Stimulated activated CD8-positive, alpha-beta memory T cell treated with anti-CD3 and anti-CD28 coated beads, Interleukin-7, amount 100 ng/mL, for 24 hours (primary cell): ENCODE measurements at regions not wholly inside any gene's neighbourhood (a gene's known extent, or its start where the extent isn't known, plus 50 kb on each side); places are given as distances from the start of the nearest gene placed in this dataset.
"Not testable (repeated sequence)": the region's sequence is repeated elsewhere in the genome, so short reads cannot be mapped to it uniquely, and the experiment has no call there.

ENCODE experiments used
- DNase-seq: peaks from one replicate; pipeline ENCODE4 v3.0.0-alpha.2; 2020; ENCODE audit warnings: low read depth

DNA sequence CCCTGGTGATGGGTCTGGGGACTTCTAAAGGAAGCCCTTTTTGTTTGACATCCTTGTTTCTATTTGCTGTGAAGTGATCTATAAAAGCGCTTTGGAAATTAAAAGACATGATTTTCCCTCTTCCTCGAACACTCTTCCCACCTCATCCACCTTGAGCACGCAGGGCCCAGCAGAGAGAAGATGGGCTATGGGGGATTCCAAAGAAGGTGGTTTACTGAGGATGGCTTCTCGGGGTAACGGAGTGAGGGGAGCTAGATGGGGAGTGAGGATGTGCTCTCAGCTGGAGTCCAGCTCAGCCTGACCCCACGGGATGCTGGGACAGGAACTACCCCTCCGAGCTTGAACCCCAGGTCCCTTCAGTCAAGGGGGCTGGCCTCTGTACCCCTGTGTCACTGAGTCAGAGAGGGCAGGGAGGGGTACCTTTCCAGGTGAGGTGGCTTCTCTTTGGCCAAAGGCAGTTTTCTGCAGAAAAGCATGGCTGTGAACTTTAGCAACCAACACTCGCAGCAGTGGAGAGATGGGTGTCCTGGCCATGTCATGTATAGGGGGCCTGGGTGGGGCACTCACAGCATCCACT is 180.7 kb upstream of the SMAD3 start:
- DNase-seq, result no peak

DNA sequence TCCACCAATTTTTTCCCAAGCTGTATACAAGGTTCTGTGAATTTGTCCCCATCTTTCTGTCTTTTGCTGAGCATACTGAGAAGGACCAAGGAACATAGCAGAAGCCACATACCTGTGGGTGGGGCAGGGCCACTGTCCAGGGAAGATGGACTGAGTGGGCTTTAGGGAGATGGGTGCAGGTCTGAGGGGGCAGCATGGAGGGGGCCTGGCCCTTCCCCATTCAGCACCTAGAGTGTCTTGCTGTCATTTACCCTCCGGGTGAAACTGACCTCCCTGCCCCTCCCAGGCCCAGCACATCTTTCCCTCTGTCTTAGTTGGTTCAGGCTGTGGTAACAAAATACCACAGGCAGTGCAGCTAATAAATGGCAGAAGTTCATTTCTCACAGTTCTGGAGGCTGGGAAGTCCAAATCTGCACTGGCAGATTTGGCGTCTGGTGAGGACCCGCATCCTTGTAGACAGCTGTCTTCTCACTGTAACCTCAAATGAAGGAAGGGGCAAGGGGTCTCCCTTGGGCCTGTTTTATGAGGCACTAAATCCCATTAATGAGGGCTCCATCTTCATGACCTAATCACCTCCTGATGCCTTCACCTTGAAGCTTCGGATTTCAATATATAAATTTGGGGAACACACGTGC is 180.0 kb upstream of the SMAD3 start:
- DNase-seq, result no peak

DNA sequence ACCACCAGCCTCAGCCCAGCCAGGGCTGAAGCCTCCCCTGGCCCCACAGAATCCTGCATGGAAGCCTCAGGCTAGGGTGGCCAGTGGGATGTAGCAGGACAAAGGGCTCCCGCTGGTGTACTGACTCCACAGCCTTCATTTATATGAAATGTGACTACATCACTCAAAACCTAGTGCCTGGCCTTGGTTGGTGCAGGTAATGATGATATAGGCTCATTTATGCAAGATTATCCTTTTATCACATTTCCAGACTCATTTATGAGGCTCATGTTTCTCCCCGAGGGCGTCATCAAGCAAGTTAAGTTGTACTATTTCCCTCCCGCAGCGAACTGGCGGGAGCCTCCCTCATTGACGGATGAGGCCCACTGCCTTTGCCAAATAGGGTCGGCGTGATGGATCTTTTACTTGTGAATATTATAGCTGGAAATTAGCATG is 179.1 kb upstream of the SMAD3 start:
- no peak for DNase-seq

DNA sequence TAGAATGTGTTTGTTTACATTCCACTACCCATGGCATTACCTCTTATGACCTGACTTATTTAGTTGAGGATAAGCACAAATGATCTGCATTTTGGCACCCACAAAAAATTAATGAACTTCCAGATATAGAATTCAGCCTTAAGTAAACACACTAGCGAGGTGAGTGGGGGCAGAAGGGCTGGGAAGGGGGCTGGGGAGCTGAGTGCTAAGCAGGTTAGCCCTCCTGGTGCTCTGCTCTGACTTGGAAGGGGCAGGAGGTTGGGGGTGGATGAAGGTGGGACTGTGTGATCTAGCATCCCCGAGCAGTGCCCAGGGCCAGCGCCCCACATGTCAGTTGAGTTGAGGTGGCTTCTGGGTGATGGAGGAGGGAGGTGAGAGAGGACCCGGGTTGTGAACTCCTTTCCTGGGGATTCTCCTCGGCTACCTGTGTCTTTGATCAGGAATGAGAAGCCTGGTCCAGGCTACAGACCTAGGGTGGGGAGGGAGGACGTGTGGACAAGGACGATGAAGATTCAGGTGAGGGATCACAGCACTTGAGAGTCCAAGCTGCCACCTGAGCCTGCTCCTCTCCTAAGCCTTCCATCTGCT is 178.6 kb upstream of the SMAD3 start:
- DNase-seq, result no peak

DNA sequence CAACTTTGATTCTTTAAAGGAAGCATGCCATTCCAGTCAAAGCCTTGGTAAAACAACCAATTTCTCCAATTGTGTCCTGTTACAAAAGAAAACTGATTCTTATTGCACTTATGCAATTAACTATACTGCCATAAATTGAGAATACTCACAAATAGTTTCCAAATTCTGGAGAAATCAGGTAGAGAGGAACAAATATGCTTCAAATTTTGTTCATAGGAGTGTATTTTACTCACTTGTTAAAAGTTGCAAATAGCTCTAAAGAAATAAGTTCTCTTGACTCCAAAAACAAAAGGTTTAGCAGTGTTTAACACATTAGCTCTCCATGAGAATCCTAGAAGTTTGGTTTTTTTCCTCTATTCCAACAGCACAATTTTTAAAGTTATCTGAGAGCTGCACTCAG is 176.1 kb upstream of the SMAD3 start:
- DNase-seq, result not testable (repeated sequence)

DNA sequence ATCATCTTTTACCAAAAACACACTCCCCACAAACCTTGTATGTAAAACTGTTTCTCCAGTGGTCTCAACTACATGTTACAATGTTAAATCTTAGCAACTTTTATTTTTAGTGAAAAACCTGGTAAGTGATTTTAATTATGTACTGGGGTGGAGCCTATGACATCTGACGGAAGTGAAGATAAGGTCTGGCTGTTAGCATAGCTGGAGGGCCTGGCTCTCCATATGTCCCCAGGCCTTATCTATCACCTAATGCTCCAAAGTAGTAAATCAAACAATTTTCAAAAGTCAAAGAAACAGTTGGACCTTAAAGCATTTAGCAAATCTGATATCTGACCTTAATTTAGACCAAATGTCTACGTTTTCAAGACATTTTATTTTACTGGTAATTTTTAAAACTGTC is 173.6 kb upstream of the SMAD3 start:
- DNase-seq, result no peak

DNA sequence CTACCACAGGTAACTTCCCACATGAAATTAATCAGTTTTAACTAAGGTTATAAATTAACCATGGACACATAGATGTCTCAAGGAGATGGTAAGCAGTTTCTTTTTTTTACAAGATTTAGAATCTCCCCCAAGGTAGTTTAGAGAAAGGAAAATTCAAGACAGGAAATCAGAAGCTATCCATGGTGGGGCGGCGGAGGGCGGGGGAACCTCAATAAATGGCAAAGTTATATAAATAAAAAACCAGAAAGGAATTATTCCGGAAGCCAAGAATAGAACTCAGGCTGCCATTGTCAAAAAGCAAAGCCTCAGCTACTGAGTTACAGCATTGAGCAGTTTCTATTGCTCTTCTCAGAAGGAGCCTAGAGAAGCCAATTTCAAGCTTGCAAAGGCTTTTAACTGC is 172.1 kb upstream of the SMAD3 start:
- no peak for DNase-seq

DNA sequence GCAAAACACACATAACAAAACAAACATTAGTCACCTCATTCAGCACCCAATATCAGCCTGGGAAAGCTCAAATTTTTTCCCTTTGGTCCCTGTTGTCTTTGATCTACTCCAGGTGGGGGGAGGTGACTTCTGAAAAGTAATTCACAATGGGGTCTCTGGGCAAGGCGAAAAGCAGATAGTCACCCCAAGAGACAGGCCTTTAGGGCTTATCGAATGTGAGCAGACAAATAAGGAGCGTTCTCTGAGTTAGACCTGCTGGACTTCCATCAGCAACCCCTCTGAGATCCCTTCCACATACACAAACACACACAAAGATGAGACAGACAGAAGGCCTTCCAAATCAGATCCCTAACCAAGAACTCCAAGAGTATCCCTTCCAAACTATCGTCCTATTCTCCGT is 171.0 kb upstream of the SMAD3 start:
- DNase-seq, result no peak

DNA sequence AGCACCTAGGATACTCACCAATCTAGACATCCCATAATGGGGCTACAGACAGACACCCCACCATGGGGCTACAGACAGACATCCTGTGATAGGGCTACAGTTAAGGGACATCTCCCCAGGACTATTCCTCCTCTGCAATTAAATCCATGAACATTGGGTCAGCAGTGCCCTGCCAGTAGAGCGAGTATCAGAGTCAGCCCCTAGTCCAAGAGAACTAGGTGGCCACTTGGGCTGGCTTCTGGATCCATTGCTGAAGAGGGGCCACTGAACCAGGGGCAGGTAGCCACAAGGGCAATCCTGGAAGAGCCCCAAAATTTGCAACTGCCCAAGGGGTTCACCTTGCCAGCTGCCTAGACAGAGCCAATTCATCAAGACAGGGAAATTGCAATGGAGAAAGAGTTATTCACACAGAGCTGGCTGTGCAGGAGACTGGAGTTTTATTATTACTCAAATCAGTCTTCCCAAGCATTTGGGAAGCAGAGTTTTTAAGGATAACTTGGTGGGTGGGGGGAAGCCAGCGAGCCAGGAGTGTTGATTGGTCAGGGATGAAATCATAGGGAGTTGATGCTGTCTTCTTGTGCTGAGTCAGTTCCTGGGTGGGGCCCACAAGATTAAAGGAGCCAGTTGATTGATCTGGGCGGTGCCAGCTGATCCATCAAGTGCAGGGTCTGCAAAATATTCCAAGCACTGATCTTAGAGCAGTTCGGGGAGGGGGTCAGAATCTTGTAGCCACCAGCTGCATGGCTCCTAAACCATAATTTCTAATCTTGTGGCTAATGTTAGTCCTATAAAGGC is 170.2 kb upstream of the SMAD3 start:
- DNase-seq, result no peak

DNA sequence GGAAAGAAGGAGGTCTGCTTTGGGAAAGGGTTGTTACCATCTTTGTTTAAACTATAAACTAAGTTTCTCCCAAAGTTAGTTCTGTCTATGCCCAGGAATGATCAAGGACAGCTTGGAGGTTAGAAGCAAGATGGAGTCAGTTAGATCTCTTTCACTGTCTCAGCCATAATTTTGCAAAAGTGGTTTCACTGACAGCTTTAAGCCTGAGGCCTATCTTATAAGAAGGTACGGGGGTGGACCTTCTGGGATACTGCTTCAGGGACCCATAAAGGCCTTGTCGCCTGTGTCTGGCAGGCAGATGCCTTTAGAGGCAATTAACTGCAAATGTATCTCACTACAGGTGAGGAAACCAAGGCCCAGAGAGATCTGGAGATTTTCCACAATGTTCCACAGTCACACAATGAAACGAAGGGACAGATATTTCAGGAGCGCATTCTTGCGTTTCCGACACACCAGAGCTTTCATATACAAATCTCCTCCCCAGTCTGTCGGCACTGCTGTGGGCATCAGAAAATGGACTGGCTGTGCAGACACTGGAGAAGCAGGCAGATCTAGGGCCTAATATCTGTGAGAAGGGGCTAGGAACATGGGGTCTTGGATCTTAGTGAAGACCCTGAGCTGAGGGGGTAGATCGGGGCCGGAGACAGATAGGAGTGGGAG is 169.5 kb upstream of the SMAD3 start:
- no peak for DNase-seq

DNA sequence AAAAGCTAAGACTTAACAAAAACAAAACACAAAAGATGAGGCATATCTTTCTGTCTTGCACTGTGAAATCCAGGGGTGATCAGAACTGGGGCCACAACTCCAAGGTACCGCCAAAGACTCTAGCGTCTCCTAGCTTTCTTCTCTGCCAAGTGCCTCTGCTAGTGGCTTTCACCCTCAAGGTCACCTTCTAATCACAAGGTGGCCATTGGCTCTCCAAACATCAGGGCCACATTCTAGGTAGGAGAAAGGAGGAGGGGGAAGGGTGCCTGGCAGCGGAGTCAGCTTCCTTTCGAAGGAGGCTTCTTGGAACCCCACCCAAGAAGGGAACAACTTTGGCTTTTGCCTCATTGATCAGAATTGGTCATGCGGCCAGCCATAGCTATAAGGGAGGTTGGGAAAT is 168.8 kb upstream of the SMAD3 start:
- no peak for DNase-seq

DNA sequence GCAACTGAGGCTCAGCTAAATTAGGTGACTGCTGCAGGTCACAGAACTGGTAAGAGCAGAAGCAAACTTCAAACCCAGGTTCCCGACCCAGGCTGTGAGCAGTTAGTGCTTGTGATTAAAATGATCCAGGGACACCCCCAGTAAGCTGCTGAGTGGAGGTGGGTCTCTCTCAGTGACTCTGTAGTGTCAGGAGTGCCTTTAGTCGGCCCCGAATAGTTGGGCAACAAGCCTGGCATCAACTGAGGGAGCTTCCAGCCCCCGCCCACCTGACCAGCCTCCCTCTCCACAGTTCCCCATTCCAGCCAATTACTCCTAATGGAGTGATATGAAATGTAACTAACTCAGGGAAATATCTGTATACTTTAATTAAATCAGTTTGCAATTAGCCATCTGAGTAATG is 168.0 kb upstream of the SMAD3 start:
- DNase-seq, result no peak

DNA sequence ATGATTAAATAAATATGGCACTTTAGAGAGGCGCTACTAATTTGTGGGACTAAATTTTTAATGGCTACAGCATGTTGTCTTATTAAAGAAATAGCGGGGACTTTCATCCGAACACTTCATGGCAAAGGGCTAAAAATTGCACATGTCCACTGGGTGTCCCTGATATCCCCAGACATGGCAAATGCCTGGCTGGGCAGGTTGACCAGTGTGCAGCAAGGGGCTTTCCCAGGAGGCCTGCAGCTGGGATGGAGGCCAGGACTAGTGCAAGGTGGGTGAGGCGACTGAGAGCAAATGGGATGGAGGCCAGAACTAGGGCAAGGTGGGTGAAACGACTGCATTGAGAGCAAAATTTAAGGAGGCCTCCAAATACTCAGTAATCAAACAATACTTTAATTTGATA is 167.4 kb upstream of the SMAD3 start:
- DNase-seq, result no peak

DNA sequence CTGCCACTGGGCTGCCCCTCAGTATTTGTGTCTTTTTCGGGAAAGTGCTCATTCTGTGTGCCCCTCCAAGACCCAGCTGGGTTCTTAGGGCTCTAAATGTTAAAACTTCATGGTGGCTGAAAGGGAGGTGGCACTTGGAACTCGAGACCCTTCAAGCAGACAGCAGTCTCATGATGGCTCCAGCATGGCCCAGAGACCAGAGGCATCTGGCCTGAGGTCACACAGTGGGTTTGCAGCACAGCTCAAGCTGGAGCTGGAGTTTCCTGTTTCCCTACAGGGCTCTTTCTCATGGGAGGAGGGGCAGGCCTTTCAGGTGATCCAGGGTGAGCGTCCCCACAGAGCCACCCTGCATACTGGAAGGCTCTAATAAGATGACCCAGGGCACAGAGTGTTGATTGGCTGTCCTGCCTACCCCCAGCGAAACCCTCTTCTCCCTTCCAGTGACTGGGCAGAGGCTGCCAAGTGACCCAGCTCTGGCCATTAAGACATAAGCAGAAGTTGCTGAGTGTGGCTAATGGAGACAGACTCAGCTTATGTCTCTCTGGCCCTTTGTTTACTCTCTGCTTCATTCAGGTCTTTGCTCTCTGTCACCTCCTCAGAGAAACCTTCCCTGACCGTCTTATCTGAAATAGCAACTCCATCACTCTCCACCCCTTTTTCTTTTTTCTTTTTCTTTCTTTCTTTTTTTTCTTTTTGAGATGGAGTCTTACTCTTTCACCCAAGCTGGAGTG is 166.6 kb upstream of the SMAD3 start:
- no peak for DNase-seq

DNA sequence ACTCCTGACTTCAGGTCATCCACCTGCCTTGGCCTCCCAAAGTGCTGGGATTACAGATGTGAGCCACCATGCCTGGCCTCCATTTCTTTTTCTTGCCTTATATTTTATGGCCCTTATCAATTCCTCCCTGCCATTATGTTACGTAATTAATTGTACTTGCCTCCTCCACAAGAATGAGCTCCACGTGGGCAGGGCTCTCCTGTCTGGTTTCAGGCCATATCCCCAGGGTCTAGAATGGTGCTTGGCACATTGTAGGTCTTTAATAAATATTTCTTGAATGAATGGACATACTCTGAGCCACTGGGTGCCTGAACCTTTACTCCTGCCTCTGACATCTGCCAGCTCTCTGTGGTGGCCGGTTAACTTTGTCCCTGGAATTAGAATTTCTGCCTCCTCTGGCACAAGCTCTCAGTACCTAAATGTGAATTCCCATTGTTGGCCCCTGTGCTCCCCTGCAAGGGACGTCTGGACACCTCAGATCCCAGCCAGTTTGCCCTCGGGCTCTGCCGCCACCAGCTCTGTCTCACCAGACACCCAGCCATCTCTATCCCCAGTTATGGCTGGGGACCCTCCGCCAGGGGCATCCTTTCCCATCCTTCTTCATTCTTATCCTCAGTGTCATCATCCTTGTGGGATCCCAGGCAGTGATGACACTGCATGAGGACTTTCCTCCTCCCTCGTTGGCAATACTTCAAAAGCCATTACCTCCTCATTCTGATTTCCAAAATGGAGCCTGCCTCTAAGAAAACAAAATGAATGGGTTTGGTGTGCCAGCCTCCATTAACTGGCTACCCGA is 165.6 kb upstream of the SMAD3 start:
- no peak for DNase-seq

DNA sequence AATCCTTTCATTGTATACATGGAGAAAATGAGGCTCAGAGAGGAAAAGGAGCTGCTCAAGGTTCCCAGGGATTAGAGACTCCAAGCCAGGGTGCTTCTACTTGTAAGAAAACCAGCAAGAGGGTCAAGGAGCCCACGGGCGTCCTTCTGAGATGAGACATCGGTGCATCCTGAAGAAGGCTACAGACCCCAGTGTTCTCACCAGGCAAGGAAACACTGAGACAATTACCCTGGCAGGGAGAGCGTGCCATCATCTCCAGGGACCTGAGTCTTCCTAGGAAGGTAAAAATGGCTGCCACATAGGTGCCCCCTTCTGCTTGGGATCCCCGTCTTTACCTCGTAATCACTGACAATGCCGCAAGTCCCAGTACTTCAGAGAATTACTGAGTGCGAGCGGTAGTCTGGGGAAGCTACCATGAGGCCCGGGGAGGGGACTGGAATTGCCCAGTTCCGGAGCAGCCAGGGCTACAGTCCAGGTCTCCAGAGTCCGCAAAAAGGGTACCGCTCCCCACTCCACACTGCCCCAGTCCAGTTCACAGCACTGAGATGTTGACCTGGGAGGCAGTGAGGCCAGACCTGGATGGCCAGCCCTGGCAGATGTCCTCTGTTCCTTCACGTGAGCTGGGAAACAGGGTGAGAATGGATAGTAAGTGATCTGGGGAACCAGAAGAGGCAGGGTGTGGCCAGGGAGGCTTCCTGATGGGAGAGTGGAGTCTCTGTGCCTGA is 164.7 kb upstream of the SMAD3 start:
- DNase-seq, result no peak

DNA sequence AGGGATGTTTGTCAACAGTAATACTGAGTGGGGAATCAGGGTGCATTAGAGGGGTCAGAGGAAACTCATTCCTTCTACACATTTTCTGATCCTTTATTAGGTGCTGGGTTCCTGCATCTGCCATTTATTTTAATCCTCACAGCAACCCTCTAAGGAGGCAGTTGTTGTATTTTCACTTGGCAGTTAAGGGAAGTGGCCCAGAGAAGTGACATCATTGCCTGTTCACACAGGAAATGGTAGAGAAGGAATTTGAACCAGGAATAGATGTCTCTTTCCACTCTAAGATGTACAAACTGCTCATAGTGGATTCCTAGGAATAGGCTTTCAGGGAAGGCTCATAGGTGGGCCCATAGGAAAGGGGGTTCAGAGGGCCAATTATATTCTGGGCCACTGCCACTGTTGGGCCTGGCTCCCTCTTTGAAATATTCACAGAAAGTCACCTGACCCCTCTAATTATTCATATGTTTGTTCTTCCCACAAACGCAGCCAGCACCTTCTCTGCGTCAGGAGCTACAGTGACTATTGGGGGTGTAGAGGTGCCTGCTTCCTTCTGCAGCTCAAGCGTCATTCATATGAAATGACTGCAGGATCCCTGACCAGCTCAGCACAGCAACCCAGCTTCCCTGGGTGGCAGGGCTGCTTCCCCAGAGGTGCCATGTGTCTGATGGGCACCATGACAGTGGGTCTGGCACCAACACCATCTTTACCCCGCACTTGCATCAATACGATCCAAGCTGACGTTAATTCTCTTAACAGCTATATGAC is 163.9 kb upstream of the SMAD3 start:
- no peak for DNase-seq

DNA sequence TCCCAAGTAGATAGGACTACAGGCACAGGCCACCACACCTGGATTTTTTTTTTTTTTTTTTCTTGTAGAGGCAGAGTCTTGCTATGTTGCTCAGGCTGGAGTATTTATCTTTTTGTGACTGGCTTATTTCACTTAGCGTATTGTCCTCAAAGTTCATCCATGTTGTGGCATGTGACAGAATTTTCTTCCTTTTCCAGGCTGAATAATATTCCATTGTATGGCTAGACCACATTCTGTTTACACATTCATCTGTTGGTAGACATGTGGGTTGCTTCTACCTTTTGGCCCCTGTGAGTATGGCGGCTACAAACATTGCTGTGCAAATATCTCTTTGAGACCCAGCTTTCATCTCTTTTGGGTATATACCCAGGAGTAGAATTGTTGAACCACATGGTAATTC is 160.2 kb upstream of the SMAD3 start:
- DNase-seq, result no peak

DNA sequence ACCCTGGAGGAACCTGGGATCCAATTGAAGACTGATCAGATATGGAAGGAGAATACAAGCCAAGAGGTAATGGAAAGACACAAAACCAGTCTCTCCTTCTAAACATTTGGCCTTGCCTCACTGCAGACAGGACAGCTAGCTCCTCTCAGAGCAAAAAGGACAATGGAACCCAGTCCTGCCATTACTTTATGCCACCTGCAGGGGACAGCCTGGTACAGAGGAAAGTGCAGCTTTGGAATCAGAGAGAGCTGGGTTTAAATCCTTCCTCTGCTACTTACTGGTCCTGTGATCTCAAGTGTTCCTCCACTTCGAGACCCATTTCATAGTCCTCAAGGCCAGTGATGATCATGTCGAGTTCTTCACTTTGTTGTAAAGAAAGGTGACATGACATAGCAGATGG is 159.4 kb upstream of the SMAD3 start:
- no peak for DNase-seq
